Ecto neural progenitor cell (in vitro differentiated cells): ENCODE measurements at regions not wholly inside any gene's neighbourhood (a gene's known extent, or its start where the extent isn't known, plus 50 kb on each side); places are given as distances from the start of the nearest gene placed in this dataset.

ENCODE experiments used
- DNase-seq: peaks from one replicate; pipeline ENCODE4 v3.0.0-alpha.2; 2018; ENCODE audit warnings: low spot score

- DNase-seq: no peak
These were observed 754.5 kb downstream of the C6orf118 start for GRCh38 chr6:164554700-164555476.

- DNase-seq: no peak
These were observed 755.2 kb downstream of the C6orf118 start for GRCh38 chr6:164554226-164554625.

DNA sequence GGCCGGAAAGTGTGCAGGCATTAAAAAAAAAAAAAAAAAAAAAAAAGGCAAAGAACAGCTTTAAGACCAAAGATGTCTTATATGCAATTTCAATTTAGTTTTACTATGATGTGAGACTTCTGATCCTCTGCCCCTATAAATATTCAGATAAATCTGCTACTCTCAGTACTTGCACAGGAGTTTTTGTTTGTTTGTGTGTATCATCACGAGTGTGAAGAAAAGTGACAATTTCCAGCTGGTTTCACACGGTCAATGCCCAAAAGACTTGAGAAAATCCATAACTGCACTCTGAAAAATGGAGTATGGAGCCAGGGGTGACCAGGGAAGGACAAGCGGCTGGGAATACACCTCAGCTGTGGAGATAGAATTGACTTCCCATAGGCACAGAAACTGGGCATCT, 757.7 kb downstream of the C6orf118 start:
- DNase-seq: no peak

GRCh38 chr6:164547076-164547475, 762.3 kb downstream of the C6orf118 start:
- no peak for DNase-seq

GRCh38 chr6:164546263-164546662, 763.1 kb downstream of the C6orf118 start:
- no peak for DNase-seq

DNA sequence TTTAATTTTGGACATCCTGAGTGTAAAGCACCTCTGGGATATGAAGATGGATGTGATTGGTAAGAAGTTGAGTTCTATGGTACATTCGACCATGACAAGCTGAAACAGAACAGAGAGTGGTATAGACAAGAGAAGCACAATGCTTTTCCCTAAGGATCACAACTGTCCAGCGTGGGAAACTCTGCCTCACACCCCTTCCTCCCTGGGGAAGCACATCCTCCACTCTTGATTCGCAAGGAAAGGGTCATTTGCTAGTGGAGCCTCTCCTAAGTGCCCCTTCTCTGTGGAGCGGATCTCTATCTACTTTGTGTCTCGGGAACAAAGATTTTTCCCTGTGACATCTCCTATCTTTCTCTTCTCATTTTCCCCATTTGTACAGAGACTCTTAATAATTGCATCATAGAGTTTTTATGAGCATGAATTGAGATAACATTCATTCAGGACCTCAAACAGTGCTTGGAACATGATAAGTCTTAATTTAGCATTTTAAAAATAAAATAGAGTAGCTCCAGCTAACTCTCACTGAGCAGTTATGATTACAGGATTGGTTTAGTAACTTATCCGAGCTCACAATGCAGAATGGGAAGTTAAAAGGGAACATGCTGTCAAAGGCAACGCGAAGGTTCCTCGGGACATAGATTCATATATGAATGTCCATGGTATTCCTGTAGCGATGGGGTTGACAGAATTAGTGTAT, 775.2 kb downstream of the C6orf118 start:
- no peak for DNase-seq

DNA sequence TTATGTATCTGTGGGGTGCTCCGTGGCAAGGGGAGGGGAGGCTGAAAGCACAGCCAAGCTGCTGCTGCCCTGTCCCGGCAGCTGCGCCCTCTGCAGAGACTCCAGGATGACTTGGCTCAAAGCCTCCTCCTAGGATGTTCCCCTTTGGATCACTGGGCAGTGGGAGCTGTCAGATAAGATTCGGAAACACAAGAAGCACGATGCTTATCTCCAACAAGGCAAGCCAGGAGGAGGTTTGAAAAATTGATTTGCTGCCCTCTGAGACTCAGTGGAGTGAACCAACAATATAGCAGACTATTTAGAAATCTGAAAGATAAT, 776.4 kb downstream of the C6orf118 start:
- no peak for DNase-seq

DNA sequence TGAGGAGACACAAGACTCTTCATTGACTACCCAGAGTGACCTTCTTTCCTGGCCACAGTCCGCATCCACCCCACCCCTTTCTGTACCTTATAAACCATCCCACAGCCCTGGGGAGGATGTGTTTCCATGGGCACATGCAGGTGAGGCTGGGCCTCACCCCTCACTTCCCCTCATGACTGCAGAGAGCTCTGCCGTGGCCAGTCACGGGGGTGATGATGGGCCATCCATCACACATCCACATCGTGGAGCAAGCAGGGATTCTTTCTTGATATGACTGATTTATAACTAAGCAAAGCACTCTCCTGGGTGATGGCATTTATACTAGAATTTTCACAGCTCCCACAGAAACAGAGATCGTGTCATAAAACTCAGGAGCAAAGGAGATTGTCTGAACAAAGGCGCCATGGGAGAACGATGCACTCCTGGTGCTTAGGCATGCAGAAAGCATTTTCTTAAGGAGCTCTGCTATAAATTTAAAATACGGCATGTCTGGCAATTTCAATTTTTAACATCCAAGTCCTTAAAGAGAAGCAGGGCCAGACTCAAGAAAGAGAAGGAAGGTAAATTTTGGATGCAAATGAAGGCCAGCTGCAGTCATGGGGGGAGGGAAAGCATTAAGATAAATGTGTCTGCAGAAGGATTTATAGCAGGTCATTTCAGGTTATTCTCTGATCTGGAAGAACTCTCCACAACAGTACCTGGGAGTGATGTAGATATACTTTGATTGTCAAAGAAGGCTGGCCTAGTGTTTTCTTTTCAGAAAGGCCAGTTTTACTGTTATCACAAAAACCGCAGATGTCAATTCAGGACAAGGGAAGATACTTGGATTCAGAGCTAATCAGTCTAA, 777.0 kb downstream of the C6orf118 start:
- DNase-seq: no peak

DNA sequence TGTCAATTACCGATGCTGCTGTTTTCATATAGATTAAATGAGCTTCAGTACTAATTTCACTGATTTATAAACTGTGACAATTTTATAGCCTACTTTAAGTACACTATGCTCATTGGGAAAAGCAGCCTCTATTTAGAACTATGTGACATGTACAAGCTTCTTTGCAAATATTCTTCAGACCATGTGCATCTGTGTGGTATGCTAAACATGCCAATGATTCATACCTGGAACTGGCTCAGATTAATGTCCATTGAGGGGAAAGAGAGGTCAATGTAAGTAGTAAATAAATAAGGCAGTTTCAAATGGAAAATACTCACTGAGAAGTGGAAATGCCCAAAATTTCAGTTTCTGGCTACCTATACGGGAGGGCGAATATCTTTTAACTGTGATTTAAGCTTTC, 777.7 kb downstream of the C6orf118 start:
- DNase-seq: no peak

DNA sequence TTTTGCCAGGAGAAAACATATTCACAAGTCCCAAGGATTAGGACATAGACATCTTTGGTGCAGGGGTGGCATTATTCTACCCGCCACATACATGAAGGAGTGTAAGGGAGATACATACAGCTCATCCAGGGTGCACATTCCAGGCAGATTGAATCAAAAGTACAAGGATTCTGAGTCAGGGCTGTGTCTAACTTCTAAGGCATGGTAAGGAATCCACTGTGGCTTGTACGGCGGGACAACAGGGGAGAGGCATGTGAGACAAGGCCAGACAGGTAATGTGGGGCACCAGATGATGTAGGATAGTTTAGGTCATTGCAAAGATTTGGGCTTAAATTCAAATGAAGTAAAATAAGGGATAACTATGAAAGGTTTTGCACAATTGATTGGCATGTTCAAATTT, 780.9 kb downstream of the C6orf118 start:
- no peak for DNase-seq

DNA sequence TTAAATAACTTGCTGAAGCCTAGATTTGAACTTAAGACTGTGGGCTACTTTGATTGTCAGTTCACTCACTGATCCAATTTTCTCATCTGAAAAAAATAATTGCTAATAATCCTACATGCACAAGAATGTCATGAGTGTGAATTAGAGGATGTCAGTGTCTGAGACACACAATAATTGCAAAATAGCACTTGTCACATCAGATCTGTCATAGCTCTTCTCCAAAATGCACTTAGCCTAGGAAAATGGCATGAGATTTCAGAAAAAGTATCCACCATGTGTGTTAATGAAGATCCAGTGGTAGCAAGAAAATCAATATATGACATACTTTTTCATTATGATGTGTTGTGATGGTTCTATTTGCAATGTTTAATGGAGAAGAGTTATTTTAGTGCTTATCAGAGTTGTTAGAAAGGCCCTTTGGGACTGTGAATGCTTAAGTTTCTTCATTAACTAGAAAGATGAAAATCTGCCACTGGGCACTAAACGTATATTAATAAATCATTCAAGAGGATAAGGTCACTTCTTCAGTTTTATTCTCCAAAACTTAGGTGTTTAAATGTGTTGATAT, 786.2 kb downstream of the C6orf118 start:
- DNase-seq: no peak

DNA sequence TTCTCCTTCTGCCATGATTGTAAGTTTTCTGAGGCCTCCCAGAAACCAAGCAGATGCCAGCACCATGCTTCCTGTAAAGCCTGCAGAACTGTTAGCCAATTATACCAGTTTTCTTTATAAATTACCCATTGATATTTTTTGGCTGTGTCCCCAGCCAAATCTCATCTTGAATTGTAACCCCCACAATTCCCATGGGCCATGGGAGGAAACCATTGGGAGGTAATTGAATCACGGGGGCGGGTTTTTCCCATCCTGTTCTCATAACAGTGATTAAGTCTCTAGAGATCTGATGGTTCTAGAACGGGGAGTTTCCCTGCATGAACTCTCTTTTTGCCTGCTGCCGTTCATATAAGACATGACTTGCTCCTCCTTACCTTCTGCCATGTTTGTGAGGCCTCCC, 788.5 kb downstream of the C6orf118 start:
- no peak for DNase-seq

DNA sequence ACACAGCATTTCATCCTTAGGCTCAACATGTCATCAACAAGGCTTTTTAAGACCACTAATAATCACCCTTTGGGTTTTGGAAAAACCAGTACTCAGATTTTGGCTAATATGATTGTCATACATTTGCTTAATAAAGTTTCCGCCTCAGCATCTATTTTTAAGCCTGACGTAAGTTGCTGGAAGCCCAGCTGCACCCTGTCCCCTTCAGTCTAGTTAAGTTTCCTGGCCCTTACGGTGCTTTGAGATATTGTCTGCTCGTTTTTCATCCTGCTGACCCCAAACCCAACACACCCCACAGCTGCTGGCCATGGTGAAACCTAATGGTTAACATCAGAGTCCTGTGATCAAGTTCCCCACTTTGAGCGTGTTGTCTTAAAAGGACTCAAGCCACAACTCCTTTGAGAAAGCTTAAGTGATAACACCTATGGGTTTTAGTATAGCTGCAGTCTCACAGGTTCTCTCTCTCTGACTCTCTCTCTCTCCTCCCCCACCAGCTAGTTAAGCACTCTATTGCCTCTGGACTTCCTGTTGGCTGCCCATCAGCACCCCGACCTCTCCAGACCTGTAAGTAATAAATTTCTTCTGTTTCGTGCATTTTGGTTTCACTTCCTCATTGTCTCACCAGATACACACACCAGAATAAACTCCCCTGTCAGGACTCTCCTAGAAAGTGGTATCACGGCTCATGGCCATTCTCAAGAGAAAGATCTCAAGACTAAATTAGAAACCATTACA, 802.0 kb downstream of the C6orf118 start:
- no peak for DNase-seq

GRCh38 chr6:164505425-164505824, 804.0 kb downstream of the C6orf118 start:
- no peak for DNase-seq

DNA sequence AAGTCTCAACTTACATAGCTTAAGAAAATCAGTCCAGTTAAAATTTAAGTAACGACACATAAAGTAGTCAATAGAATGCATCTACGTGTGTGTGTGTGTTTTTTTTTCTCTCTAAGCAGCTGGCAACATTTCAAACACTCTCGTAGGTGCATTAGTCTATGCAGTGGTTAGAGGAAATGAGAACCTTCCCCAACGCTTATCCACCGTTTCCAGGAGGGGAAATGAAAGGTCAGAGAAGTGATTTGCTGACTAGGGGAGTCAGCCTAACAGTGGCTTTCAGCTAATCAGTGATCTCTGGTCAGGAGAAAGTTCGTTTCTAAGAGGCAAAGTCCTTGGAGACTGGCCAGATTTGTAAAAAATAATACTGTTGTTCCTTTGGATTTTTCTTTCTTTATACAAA, 806.6 kb downstream of the C6orf118 start:
- DNase-seq: no peak

GRCh38 chr6:164495882-164496495, 813.4 kb downstream of the C6orf118 start:
- no peak for DNase-seq

DNA sequence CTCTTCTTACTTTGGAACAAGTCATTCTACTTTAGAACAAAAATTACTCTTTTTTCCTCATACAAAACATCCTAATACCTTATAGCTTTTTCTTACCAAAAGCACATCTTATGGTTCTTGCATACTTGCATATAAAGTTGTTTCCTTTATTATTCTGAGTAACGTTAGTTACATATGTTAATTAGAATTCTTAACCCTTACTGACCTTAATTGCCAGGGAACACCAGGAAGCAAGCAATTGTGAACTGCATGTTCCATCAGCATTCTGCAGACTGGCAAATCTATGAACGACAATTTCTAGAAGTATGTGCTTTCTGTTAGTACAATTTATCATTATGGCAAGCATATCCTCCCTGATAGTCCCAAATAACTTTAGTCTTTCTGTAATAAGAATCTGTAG, 831.0 kb downstream of the C6orf118 start:
- no peak for DNase-seq

GRCh38 chr6:164477790-164478189, 831.6 kb downstream of the C6orf118 start:
- DNase-seq: no peak

GRCh38 chr6:164477101-164477500, 832.3 kb downstream of the C6orf118 start:
- no peak for DNase-seq

GRCh38 chr6:164469276-164469949, 840.0 kb downstream of the C6orf118 start:
- DNase-seq: no peak

GRCh38 chr6:164455835-164456234, 853.6 kb downstream of the C6orf118 start:
- no peak for DNase-seq
